Upper lobe of right lung (tissue), 1 donor: ENCODE measurements at regions not wholly inside any gene's neighbourhood (a gene's known extent, or its start where the extent isn't known, plus 50 kb on each side); places are given as distances from the start of the nearest gene placed in this dataset.

Experiments
- ATAC-seq: fragments of 200-7000 bp; cut with Tn5 transposase; one replicate; pipeline ENCODE4 v1.9.1; 2020; ENCODE audit warnings: mild to moderate bottlenecking, moderate library complexity
- DNase-seq: peaks from one replicate; pipeline ENCODE4 v3.0.0-alpha.2; 2020
- H3K27ac ChIP-seq: fragments of 200-600 bp; one replicate; pipeline ENCODE4 v1.8.0; 2022
- H3K27me3 ChIP-seq: fragments of 200-600 bp; one replicate; pipeline ENCODE4 v1.8.0; 2022; ENCODE audit warnings: mild to moderate bottlenecking
- H3K36me3 ChIP-seq: fragments of 200-600 bp; one replicate; pipeline ENCODE4 v1.8.0; 2022
- H3K4me1 ChIP-seq: fragments of 200-600 bp; one replicate; pipeline ENCODE4 v1.8.0; 2022
- H3K4me3 ChIP-seq: fragments of 200-600 bp; one replicate; pipeline ENCODE4 v1.8.0; 2022; ENCODE audit warnings: mild to moderate bottlenecking
- H3K9me3 ChIP-seq: fragments of 200-600 bp; one replicate; pipeline ENCODE4 v1.8.0; 2022
- CTCF ChIP-seq: fragments of 200-600 bp; IDR thresholded peaks from one replicate; pipeline ENCODE4 v1.8.0; 2022; ENCODE audit warnings: antibody characterized with exemption
- intact Hi-C: fragments of 100-400 bp; cut with DNase I; formaldehyde crosslinking; loops from one replicate; pipeline ENCODE4 v1.11.0; 2022
- donor health status: DM: no; HTN: yes; CAD: no; lungs with severe emphysema.

GRCh38 chr1:217181176-217181746, 449.6 kb downstream of the GPATCH2 start:
- no peaks in the 10 kb centered on the region for H3K27me3 ChIP-seq
- no peak for ATAC-seq
- H3K36me3 ChIP-seq, result no peaks in the 10 kb centered on the region
- intact Hi-C loops, result no loop called here
- H3K4me1 ChIP-seq, result no peaks in the 10 kb centered on the region
- H3K9me3 ChIP-seq, result no peaks in the 10 kb centered on the region
- no peak overlapping the region for H3K27ac ChIP-seq
- no peak for DNase-seq
- H3K4me3 ChIP-seq, result no peak overlapping the region
- no peak for TF ChIP-seq CTCF

GRCh38 chr1:217180443-217180842, 450.4 kb downstream of the GPATCH2 start:
- Histone ChIP-seq H3K9me3 (no peaks in the 10 kb centered on the region), H3K27ac (no peak overlapping the region), H3K36me3 (no peaks in the 10 kb centered on the region), H3K4me1 (no peaks in the 10 kb centered on the region), H3K27me3 (no peaks in the 10 kb centered on the region), H3K4me3 (no peak overlapping the region)
- ATAC-seq (no peak), DNase-seq (no peak)
- intact Hi-C loops, result no loop called here
- no peak for TF ChIP-seq CTCF

- H3K27ac ChIP-seq, result no peak overlapping the region
- no peak for TF ChIP-seq CTCF
- DNase-seq (no peak), ATAC-seq (no peak)
- intact Hi-C loops, result no loop called here
- no peaks in the 10 kb centered on the region for H3K9me3 ChIP-seq
- H3K36me3 ChIP-seq, result no peaks in the 10 kb centered on the region
- no peak overlapping the region for H3K4me3 ChIP-seq
- H3K27me3 ChIP-seq, result no peaks in the 10 kb centered on the region
- no peaks in the 10 kb centered on the region for H3K4me1 ChIP-seq
Observed at GRCh38 chr1:217164403-217164802, 441.2 kb upstream of the ESRRG start.

- Histone ChIP-seq H3K27ac (no peak overlapping the region), H3K4me1 (no peaks in the 10 kb centered on the region), H3K36me3 (no peaks in the 10 kb centered on the region), H3K9me3 (no peaks in the 10 kb centered on the region), H3K4me3 (no peak overlapping the region), H3K27me3 (no peaks in the 10 kb centered on the region)
- TF ChIP-seq CTCF, result no peak
- intact Hi-C loops, result no loop called here
- DNase-seq (no peak), ATAC-seq (no peak)
Observed at GRCh38 chr1:217153361-217153760, 430.1 kb upstream of the ESRRG start.

GRCh38 chr1:217150366-217150765, 427.1 kb upstream of the ESRRG start:
- no peak for TF ChIP-seq CTCF
- DNase-seq (no peak), ATAC-seq (no peak)
- Histone ChIP-seq H3K27ac (no peak overlapping the region), H3K9me3 (no peaks in the 10 kb centered on the region), H3K27me3 (no peaks in the 10 kb centered on the region), H3K4me1 (no peaks in the 10 kb centered on the region), H3K36me3 (no peaks in the 10 kb centered on the region), H3K4me3 (no peak overlapping the region)
- intact Hi-C loops, result no loop called here

- intact Hi-C loops, result no loop called here
Observed at GRCh38 chr1:217149791-217150190, 426.6 kb upstream of the ESRRG start.

More at GRCh38 chr1:217149791-217150190, 426.6 kb upstream of the ESRRG start:
- no peak for TF ChIP-seq CTCF
- no peak for ATAC-seq
- DNase-seq, result no peak
- Histone ChIP-seq H3K27me3 (no peaks in the 10 kb centered on the region), H3K27ac (no peak overlapping the region), H3K36me3 (no peaks in the 10 kb centered on the region), H3K4me3 (no peak overlapping the region), H3K9me3 (no peaks in the 10 kb centered on the region), H3K4me1 (no peaks in the 10 kb centered on the region)
